ENCODE measurements at regions not wholly inside any gene's neighbourhood (a gene's known extent, or its start where the extent isn't known, plus 50 kb on each side); places are given as distances from the start of the nearest gene placed in this dataset.

GRCh38 chrX:104359124-104359523 lies 104.4 kb upstream of the ESX1 start:
- no peak for TF ChIP-seq CTCF (IDR thresholded peaks at IDR 0.05; ENCODE audit: insufficient read depth, low read depth, low read length, missing control alignments)
- no peak for DNase-seq (ENCODE audit: low read depth)
- H3K4me3 ChIP-seq (ENCODE audit: low read depth, low read length), result no peak overlapping the region

GRCh38 chrX:104351173-104351769 lies 96.5 kb upstream of the ESX1 start:
- TF ChIP-seq CTCF (IDR thresholded peaks at IDR 0.05; ENCODE audit: insufficient read depth, low read depth, low read length, missing control alignments), result no peak
- no peak for DNase-seq (ENCODE audit: low read depth)
- H3K4me3 ChIP-seq (ENCODE audit: low read depth, low read length), result no peak overlapping the region

- no peak for DNase-seq (ENCODE audit: low read depth)
- no peak overlapping the region for H3K4me3 ChIP-seq (ENCODE audit: low read depth, low read length)
- no peak for TF ChIP-seq CTCF (IDR thresholded peaks at IDR 0.05; ENCODE audit: insufficient read depth, low read depth, low read length, missing control alignments)
Measured at GRCh38 chrX:104347860-104348259, 93.1 kb upstream of the ESX1 start.

GRCh38 chrX:104343428-104344129 lies 88.8 kb upstream of the ESX1 start:
- TF ChIP-seq CTCF (IDR thresholded peaks at IDR 0.05; ENCODE audit: insufficient read depth, low read depth, low read length, missing control alignments), result peak; percentile 37

GRCh38 chrX:104342065-104342464 lies 87.3 kb upstream of the ESX1 start:
- DNase-seq (ENCODE audit: low read depth), result no peak
- no peak for TF ChIP-seq CTCF (IDR thresholded peaks at IDR 0.05; ENCODE audit: insufficient read depth, low read depth, low read length, missing control alignments)
- no peak overlapping the region for H3K4me3 ChIP-seq (ENCODE audit: low read depth, low read length)

More at GRCh38 chrX:104343428-104344129, 88.8 kb upstream of the ESX1 start:
- H3K4me3 ChIP-seq (ENCODE audit: low read depth, low read length), result no peak overlapping the region
- DNase-seq (ENCODE audit: low read depth), result peak; percentile 42

- H3K4me3 ChIP-seq (ENCODE audit: low read depth, low read length), result no peak overlapping the region
- DNase-seq (ENCODE audit: low read depth), result no peak
- TF ChIP-seq CTCF (IDR thresholded peaks at IDR 0.05; ENCODE audit: insufficient read depth, low read depth, low read length, missing control alignments), result no peak
Measured at GRCh38 chrX:104335756-104336155, 81.0 kb upstream of the ESX1 start.
